ENCODE measurements at regions not wholly inside any gene's neighbourhood (a gene's known extent, or its start where the extent isn't known, plus 50 kb on each side); places are given as distances from the start of the nearest gene placed in this dataset.

DNA sequence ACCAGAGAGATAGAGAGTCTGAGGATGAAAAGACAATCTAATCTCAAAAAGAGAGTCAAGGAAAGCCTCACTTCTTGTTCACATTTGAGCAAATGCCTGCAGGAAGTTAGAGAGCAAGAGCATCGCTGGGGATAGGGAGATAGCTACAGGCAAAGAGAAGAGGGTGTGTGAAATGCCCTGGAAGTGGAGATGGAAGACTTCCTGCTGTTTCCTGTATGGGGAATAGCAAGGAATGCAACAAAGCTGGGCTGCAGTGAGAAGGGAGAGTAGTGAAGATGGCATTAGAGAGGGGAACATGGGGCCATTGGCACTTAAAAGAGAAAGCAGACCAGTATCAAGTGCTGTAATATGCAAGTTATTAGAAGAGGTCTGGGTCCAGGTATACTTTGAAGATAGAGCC is 488.6 kb downstream of the METTL4 start:
- DNase-seq, result no peak

DNA sequence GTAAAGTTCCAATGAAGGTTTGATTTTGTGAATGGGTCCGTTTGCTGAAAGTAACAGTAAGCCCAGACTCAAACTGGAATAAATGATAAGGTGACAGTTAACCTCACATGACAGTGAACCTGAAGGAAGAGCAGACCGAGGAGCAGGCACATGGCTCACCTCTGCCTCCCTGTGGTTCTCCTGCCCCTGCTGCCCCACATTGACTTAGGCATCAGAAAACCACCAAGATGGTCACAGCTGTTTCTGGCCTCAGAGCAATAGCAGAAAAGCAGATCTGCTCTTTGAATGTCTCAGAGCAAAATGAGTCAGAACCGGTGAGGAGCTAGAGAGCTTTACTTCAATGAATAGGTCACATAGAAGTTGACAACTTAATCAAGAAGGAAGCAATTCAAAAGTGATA is 487.6 kb downstream of the METTL4 start:
- DNase-seq, result no peak

GRCh38 chr18:2086439-2086838 is 484.9 kb downstream of the METTL4 start:
- DNase-seq, result no peak

- DNase-seq, result no peak
Observed at GRCh38 chr18:2087877-2088673, 483.2 kb downstream of the METTL4 start.

DNA sequence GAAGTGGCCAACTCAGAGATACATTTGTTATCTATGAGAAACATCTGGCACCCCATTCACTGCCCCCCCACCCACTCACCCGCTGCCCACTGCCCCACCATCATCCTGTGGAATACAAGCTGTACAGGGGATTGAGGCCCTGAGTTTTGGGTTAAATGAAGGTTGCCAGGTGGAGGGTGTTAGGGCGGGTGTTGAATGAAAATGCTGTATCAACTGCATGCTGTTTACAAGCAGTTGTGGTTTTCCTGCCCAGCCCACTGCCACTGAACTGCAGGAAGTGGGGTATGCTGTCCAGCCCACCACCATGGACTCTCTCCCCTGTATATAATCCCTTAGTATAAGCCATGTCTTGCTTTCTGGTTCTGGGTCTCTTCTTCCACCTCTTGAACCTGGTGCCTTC is 481.9 kb downstream of the METTL4 start:
- no peak for DNase-seq

GRCh38 chr18:2091937-2092336 is 479.4 kb downstream of the METTL4 start:
- DNase-seq, result no peak

DNA sequence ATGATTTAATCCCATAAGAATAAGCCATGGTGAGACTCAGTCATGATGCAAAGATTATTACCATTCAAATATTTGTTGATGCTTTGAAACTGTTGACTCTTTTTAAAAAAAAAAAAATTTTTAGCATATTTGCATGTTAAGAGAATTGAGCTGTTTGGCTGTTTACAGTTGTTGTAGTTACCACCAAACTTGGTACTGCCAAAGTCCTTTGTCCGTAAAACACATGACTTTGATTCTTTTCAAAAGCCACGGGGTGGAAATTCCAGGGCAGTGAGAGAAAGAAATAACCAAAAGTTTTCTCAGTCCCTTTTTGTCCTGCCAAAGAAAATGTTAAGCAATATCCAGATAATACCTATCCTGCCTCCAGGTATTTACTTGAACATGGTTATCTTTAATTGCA is 474.8 kb downstream of the METTL4 start:
- no peak for DNase-seq

GRCh38 chr18:2100694-2101213 is 470.6 kb downstream of the METTL4 start:
- no peak for DNase-seq

DNA sequence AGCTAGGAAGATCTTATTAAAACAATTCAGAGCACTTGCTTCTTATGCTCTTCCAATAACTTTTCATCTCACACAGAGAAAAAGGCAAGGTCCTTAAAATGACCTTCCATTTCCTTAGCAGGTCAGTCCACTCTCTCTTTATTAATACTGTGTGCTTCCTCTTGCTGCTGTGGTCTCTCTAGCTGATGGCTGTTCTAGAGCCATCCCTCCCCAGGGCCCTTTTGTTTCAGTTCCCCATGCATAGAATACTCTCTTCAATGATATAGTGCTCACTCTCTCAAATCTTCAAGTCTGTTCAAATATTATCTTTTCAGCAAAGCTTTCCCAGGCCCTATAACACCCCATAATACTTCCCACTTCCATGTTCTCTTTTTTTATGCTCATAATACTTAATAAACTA is 469.3 kb downstream of the METTL4 start:
- DNase-seq, result no peak

DNA sequence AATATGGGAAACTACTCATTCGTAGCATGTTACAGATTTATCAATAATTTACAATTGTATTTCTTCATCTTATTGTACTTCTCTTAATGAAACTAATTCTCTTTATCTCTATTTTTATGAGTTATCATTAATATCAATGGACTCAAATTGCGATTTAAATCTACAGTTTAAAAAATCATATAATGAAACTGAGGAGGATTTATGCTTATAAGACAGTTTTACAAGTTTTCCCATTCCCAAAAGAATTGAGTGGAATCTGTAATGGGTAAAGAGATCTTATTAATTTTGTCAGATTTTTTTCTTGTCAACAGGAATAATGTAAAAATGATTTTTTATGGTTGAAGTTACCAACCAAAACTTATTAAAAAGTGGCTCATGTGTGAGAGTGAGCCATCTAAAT is 468.0 kb downstream of the METTL4 start:
- no peak for DNase-seq

- DNase-seq, result no peak
Observed at GRCh38 chr18:2104620-2105462, 466.5 kb downstream of the METTL4 start.

- DNase-seq, result no peak
Observed at GRCh38 chr18:2108591-2108990, 462.7 kb downstream of the METTL4 start.

GRCh38 chr18:2111456-2111855 is 459.8 kb downstream of the METTL4 start:
- DNase-seq, result no peak

- no peak for DNase-seq
Observed at GRCh38 chr18:2112435-2113045, 458.8 kb downstream of the METTL4 start.

GRCh38 chr18:2114289-2114688 is 457.0 kb downstream of the METTL4 start:
- DNase-seq, result no peak

GRCh38 chr18:2114765-2115164 is 456.5 kb downstream of the METTL4 start:
- DNase-seq, result no peak

DNA sequence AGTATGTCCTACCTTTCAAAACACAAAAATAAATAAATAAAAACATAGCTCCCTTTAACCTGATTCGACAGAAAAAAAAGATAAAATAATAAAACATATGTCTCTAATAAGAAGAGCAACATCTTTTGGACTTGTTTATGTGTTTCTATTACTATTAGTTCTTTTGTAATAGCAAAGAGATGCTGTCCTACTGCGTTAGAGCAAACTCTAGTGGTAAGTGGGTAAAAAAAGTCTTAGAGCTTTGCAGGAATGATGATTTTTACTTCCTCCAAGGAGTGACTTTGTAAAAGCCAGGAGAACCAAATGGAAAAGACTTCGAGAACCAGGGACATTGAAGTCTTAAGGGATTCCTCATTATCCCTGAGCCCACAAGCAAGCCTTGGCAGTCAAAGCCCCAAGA is 450.1 kb downstream of the METTL4 start:
- DNase-seq, result no peak

- no peak for DNase-seq
Observed at GRCh38 chr18:2123077-2123476, 448.2 kb downstream of the METTL4 start.

DNA sequence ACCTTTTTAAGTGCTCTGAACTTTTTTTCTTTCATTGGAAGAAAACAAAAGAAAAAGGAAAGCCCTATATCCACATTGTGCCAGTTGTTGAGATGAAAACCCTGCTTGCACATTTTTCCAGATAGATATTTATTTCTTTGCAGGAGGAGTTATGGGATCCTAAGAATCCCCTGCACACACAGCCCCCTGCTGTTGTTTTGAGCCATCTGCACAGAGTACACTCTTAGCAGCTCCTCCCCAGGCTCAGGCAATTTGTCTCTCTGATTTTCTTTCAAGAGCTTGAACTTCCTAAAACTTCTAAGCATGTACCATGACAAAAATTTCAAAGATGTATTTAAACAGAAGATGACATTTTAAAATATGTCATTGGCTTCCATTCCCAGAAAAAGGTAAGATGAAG is 436.9 kb downstream of the METTL4 start:
- DNase-seq, result no peak

DNA sequence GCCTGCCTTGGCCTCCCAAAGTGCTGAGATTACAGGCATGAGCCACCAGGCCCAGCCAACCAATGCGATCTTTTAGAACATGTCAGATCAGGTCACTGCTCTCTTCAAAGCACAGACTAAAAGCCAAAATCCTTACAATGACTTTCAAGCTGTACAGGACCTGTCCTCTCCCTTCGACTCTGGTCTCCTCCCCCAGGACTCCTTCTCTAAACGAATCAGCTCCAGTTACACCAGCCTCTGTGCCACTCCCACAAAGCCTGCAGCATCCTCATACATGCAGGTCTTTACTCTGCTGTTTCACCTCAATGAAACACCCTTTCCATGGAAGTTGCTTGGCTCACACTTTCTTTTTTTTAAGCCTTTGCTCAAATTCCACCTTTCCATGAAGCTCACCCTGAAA is 436.0 kb downstream of the METTL4 start:
- no peak for DNase-seq

- DNase-seq, result no peak
Observed at GRCh38 chr18:2138552-2138951, 432.8 kb downstream of the METTL4 start.

- DNase-seq, result no peak
Observed at GRCh38 chr18:2139691-2140090, 431.6 kb downstream of the METTL4 start.

- no peak for DNase-seq
Observed at GRCh38 chr18:2143636-2144035, 427.7 kb downstream of the METTL4 start.

DNA sequence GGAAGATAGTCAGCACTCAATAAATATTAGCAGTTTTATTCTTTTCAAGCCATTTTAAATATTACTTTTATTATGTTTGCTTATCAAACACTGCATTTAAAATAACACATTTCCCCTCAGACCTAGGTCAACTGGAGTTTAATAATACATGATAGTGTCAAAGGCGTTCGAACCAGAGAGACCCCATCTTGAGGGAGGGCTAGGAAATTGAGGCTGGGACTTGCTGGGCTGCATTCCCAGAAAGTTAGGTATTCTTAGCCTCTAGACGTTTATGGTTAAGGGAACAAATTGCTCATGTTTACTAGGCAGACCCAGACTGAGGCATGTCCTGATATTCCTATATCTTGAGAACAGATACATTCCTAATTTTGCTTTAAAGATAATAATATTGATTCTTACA is 426.5 kb downstream of the METTL4 start:
- no peak for DNase-seq
